Stimulated activated naive B cell treated with anti-CD40 and anti-IgM and Interleukin-4, amounts not matched to agents 10 μg/mL and 1 μg/mL and 100 μg/mL, for 72 hours (primary cell): ENCODE measurements at regions not wholly inside any gene's neighbourhood (a gene's known extent, or its start where the extent isn't known, plus 50 kb on each side); places are given as distances from the start of the nearest gene placed in this dataset.
"Not testable (repeated sequence)": the region's sequence is repeated elsewhere in the genome, so short reads cannot be mapped to it uniquely, and the experiment has no call there.

ENCODE experiments used
- ATAC-seq, 2 donors: fragments of 150-1000 bp; cut with Tn5 transposase; replicated peaks; 2 replicates each; pipeline ENCODE4 v1.10.0; 2021; ENCODE audit warnings: moderate library complexity in 1 of 2
- DNase-seq: peaks from one replicate; pipeline ENCODE4 v3.0.0; 2021
- H3K27ac Mint-ChIP-seq: one replicate; pipeline ENCODE4 v1.8.0; 2022; ENCODE audit warnings: mild to moderate bottlenecking, mixed read lengths
- H3K27me3 Mint-ChIP-seq, 2 donors: one replicate each; pipeline ENCODE4 v1.8.0; 2022; ENCODE audit warnings: mixed read lengths in 2 of 2
- H3K36me3 Mint-ChIP-seq, 2 donors: one replicate each; pipeline ENCODE4 v1.8.0; 2022; ENCODE audit warnings: mixed read lengths in 2 of 2, mild to moderate bottlenecking in 1 of 2
- H3K4me1 Mint-ChIP-seq, 2 donors: one replicate each; pipeline ENCODE4 v1.8.0; 2022; ENCODE audit warnings: mixed read lengths in 2 of 2, mild to moderate bottlenecking in 1 of 2
- H3K4me3 Mint-ChIP-seq, 2 donors: one replicate each; pipeline ENCODE4 v1.8.0; 2022; ENCODE audit warnings: mild to moderate bottlenecking in 2 of 2, mixed read lengths in 2 of 2, moderate library complexity in 1 of 2
- H3K9me3 Mint-ChIP-seq, 2 donors: one replicate each; pipeline ENCODE4 v1.8.0; 2022; ENCODE audit warnings: mixed read lengths in 2 of 2, mild to moderate bottlenecking in 1 of 2

DNA sequence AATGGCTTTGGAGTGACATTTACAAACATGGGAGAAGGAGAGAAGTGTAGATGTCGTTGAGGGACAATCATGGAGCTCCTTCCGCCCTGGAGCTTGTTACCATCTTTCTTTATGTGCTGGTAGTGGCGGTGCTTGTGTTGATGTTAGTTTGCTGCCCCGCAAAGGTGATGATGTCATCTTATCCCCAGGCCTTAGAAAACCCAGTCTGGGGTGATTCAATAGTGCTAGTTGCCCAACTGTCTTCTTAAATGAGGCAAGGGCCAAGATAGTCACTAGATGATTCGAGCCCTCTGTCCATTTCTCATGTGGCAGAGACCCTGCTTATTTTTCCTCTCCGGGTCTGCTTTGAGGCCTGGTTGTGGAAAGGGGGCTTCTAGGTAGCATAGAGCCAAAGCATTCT is 277.4 kb downstream of the CCSER2 start:
- Mint-ChIP-seq H3K4me1 (no peaks in the 10 kb centered on the region), H3K4me3 (no peak overlapping the region), H3K36me3 (no peaks in the 10 kb centered on the region), H3K27me3 (peaks cover 11 to 13% of the 10 kb centered on the region in 2 donors), H3K27ac (no peak overlapping the region), H3K9me3 (no peaks in the 10 kb centered on the region)
- no peak for DNase-seq
- no peak for ATAC-seq

DNA sequence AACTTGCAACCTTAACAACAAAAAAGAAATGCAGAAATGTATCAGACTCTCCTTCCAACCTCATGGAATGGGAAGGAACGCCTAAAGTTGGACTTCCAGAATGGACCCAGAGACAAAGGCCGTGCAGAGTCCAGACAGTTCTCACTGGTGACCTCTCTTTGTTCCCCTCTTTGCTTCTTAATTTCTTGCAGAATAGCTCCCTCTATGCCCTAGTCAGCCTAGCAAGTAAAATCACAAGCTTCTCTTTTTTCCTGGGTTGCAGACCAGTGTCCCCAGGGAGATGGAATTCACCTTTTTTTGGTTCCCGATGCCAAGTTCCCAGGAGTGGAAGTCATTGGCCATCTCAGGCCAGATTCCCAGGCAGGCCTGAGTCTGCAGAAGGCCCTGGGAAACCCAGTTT is 278.0 kb downstream of the CCSER2 start:
- no peak for DNase-seq
- H3K4me3 Mint-ChIP-seq, result no peak overlapping the region
- H3K4me1 Mint-ChIP-seq, result no peaks in the 10 kb centered on the region
- no peak overlapping the region for H3K27ac Mint-ChIP-seq
- H3K27me3 Mint-ChIP-seq, result peaks cover 11 to 13% of the 10 kb centered on the region in 2 donors
- H3K36me3 Mint-ChIP-seq, result no peaks in the 10 kb centered on the region
- no peaks in the 10 kb centered on the region for H3K9me3 Mint-ChIP-seq
- ATAC-seq, result no peak

GRCh38 chr10:84607044-84607443 is 278.7 kb downstream of the CCSER2 start:
- Mint-ChIP-seq H3K36me3 (no peaks in the 10 kb centered on the region), H3K4me1 (no peaks in the 10 kb centered on the region), H3K4me3 (no peak overlapping the region), H3K9me3 (no peaks in the 10 kb centered on the region), H3K27me3 (peaks cover 11 to 13% of the 10 kb centered on the region in 2 donors), H3K27ac (no peak overlapping the region)
- DNase-seq, result no peak
- ATAC-seq, result no peak

DNA sequence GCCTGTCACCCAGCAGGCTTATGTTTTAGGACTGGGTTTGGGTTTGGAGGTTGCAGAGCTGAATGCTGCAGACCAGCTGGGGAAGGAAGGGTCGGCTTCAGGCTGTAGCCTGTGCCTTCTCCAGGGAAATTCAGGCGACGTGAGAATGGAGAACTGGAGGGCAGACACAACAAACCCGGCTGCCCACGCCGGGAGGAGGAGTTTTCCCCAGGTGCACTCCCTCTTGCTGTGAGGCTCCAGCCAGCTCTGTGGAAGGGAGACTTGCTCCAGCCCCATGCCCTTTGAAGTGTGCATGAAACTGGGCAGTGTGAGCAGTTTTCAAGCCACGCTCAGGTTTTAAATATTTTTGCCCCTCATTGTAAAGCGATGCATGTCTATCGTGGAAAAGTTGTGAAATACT is 279.1 kb downstream of the CCSER2 start:
- H3K4me1 Mint-ChIP-seq, result no peaks in the 10 kb centered on the region
- no peak overlapping the region for H3K27ac Mint-ChIP-seq
- no peak for ATAC-seq
- peaks cover 11 to 13% of the 10 kb centered on the region in 2 donors for H3K27me3 Mint-ChIP-seq
- H3K4me3 Mint-ChIP-seq, result no peak overlapping the region
- H3K9me3 Mint-ChIP-seq, result no peaks in the 10 kb centered on the region
- H3K36me3 Mint-ChIP-seq, result no peaks in the 10 kb centered on the region
- DNase-seq, result no peak

- Mint-ChIP-seq H3K4me3 (no peak overlapping the region), H3K9me3 (no peaks in the 10 kb centered on the region), H3K27ac (no peak overlapping the region), H3K4me1 (no peaks in the 10 kb centered on the region), H3K27me3 (peaks cover 17 to 18% of the 10 kb centered on the region in 2 donors), H3K36me3 (no peaks in the 10 kb centered on the region)
- DNase-seq (no peak), ATAC-seq (no peak)
These were observed 279.7 kb downstream of the CCSER2 start for GRCh38 chr10:84608126-84608525.

DNA sequence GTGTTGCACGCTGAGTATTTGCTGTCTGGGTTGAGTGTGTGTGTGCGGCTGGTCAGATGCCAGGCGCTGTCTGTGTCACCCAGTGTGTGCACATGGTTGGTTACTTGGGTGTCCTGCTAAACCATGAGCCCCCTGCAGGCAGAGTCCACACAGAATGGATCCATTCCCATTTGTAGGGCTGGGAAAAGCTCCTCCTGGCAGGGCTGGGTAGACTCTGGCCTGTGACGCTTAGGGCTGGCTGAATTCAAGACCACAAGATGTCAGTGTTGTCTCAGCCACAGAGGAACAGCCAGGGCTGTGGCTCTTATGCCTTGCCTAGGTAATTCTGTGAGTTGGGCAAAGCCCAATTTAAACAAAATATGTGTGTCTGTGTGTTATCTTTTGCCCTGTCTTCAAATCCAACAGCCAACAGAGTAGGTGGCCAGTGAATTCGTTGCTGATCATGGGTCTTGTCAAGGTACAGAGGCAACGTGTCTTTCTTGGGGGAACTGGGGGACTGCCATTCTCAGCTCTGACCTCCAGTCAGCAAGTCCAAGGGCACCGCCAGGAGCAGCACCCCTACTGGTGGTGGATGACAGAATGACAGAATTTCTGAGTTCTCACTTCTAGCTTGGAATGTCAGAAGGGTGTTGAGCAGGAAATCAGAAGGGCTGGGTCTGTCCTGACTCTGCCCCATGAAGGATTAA is 285.1 kb downstream of the CCSER2 start:
- Mint-ChIP-seq H3K4me3 (no peak overlapping the region), H3K27me3 (peaks cover 6 to 13% of the 10 kb centered on the region in 2 donors), H3K4me1 (no peaks in the 10 kb centered on the region), H3K36me3 (no peaks in the 10 kb centered on the region), H3K9me3 (no peaks in the 10 kb centered on the region), H3K27ac (no peak overlapping the region)
- DNase-seq (no peak), ATAC-seq (peak; percentile 60 to 65)

DNA sequence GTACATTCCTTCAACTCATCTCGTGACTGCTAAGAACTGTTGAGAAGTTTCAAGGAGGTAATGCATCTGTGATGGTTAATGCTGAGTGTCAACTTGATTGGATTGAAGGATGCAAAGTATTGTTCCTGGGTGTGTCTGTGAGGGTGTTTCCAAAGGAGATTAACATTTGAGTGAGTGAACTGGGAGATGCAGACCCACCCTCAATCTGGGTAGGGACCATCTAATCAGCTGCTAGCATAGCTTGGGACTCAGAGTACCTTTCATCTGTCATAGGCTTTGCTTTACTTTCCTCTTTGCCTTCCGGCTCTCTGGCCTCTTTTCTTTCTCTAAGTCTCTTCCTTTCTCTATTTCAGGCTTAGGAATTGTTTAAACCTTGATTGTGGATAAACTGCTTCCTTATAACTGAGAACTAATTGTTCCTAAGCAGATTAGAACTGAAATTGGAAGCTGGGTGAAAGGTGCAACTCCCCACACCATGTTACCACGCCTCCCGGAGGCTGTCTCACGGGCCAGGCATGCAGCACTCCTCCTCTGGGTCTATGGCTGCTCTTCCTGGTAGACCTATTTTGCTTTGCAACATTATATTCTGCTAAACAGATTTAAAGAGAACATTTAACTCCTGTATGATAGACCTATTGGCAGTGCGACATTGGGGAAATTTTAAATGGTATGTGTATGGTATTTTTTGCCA is 298.2 kb downstream of the CCSER2 start:
- Mint-ChIP-seq H3K9me3 (peaks cover 0 to 1% of the 10 kb centered on the region in 2 donors), H3K36me3 (no peaks in the 10 kb centered on the region), H3K4me1 (no peaks in the 10 kb centered on the region), H3K27me3 (no peaks in the 10 kb centered on the region), H3K4me3 (no peak overlapping the region), H3K27ac (no peak overlapping the region)
- no peak for DNase-seq
- no peak for ATAC-seq

DNA sequence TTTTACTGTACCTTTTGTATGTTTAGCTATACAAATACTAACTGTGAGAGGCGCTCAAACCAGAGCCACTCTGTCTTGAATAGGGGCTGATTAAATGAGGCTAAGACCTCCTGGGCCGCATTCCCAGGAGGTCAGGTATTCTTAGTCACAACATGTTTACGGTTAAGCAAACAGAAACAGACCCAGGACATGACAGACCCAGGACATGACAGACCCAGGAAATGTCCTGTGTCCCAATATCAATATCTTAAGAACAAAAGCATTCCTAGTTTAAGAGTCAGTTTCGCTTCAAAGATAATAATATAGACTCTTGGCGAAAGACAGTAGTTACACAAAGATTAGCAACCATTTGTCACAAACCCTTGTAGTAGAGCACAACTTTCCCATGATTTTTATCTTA is 304.5 kb downstream of the CCSER2 start:
- H3K36me3 Mint-ChIP-seq, result no peaks in the 10 kb centered on the region
- no peak for ATAC-seq
- no peak overlapping the region for H3K27ac Mint-ChIP-seq
- H3K4me3 Mint-ChIP-seq, result no peak overlapping the region
- H3K9me3 Mint-ChIP-seq, result no peaks in the 10 kb centered on the region
- peaks cover 0 to 5% of the 10 kb centered on the region in 2 donors for H3K27me3 Mint-ChIP-seq
- no peaks in the 10 kb centered on the region for H3K4me1 Mint-ChIP-seq
- no peak for DNase-seq

GRCh38 chr10:84634636-84635035 is 306.2 kb downstream of the CCSER2 start:
- DNase-seq (no peak), ATAC-seq (no peak)
- H3K9me3 Mint-ChIP-seq, result peaks cover 0 to 3% of the 10 kb centered on the region in 2 donors
- no peak overlapping the region for H3K27ac Mint-ChIP-seq
- H3K4me3 Mint-ChIP-seq, result no peak overlapping the region
- H3K4me1 Mint-ChIP-seq, result no peaks in the 10 kb centered on the region
- no peaks in the 10 kb centered on the region for H3K36me3 Mint-ChIP-seq
- peaks cover 0 to 5% of the 10 kb centered on the region in 2 donors for H3K27me3 Mint-ChIP-seq

- H3K4me1 Mint-ChIP-seq, ATAC-seq, H3K4me3 Mint-ChIP-seq, H3K27me3 Mint-ChIP-seq, DNase-seq, H3K27ac Mint-ChIP-seq, H3K36me3 Mint-ChIP-seq: not testable (repeated sequence)
- peaks cover 6 to 12% of the 10 kb centered on the region in 2 donors for H3K9me3 Mint-ChIP-seq
These were observed 322.2 kb downstream of the CCSER2 start for GRCh38 chr10:84650628-84651027.

DNA sequence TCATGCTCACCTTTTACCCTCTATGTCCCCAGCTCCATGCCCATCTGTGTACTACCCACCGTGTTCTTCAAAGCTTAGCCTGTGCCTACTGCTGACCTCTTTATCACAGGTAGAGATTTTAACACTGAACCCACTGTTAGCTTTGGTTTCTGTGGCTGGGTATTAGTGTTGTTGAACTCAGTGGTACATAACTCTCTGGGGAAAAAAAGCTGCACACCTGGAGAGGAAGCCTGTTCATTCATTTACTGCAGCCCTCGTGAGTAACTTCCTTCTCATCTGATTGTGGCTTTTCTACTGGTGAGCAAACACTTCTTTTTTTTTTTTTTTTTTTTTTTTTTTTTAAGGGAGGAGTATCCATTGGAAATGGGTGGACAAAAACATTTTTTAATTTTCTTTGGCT is 326.3 kb downstream of the CCSER2 start:
- Mint-ChIP-seq H3K36me3 (no peaks in the 10 kb centered on the region), H3K27me3 (peaks cover 0 to 11% of the 10 kb centered on the region in 2 donors), H3K4me3 (no peak overlapping the region), H3K27ac (no peak overlapping the region), H3K9me3 (no peaks in the 10 kb centered on the region), H3K4me1 (peaks cover 0 to 3% of the 10 kb centered on the region in 2 donors)
- ATAC-seq, result peak; percentile 74 to 75
- DNase-seq, result no peak

DNA sequence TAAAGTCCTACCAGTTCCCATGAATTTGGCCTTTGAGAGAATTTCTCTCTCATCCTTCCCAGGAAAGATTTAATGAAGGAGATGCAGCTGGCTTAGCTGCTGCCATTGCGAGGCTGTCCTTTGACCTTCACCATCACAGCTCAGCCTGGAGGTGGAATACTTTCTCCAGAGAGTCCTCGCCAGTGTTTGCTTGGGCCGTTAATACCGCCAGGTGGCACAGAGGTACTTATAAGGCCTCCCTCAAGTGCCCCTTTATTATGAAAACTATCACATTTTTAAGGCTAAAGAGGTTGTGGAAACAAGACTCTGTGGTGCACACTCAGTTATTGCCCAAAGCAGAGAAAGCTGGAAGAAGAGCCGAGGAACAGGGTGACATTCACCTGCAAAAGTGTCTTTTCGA is 330.6 kb downstream of the CCSER2 start:
- ATAC-seq, result no peak
- no peaks in the 10 kb centered on the region for H3K36me3 Mint-ChIP-seq
- peaks cover 0 to 3% of the 10 kb centered on the region in 2 donors for H3K4me1 Mint-ChIP-seq
- DNase-seq, result no peak
- no peaks in the 10 kb centered on the region for H3K9me3 Mint-ChIP-seq
- peaks cover 0 to 5% of the 10 kb centered on the region in 2 donors for H3K27me3 Mint-ChIP-seq
- no peak overlapping the region for H3K4me3 Mint-ChIP-seq
- no peak overlapping the region for H3K27ac Mint-ChIP-seq

GRCh38 chr10:84659497-84660439 is 331.4 kb downstream of the CCSER2 start:
- ATAC-seq (no peak), DNase-seq (no peak)
- H3K27ac Mint-ChIP-seq, result no peak overlapping the region
- peaks cover 0 to 5% of the 10 kb centered on the region in 2 donors for H3K27me3 Mint-ChIP-seq
- H3K4me1 Mint-ChIP-seq, result no peaks in the 10 kb centered on the region
- no peaks in the 10 kb centered on the region for H3K36me3 Mint-ChIP-seq
- no peaks in the 10 kb centered on the region for H3K9me3 Mint-ChIP-seq
- H3K4me3 Mint-ChIP-seq, result no peak overlapping the region

DNA sequence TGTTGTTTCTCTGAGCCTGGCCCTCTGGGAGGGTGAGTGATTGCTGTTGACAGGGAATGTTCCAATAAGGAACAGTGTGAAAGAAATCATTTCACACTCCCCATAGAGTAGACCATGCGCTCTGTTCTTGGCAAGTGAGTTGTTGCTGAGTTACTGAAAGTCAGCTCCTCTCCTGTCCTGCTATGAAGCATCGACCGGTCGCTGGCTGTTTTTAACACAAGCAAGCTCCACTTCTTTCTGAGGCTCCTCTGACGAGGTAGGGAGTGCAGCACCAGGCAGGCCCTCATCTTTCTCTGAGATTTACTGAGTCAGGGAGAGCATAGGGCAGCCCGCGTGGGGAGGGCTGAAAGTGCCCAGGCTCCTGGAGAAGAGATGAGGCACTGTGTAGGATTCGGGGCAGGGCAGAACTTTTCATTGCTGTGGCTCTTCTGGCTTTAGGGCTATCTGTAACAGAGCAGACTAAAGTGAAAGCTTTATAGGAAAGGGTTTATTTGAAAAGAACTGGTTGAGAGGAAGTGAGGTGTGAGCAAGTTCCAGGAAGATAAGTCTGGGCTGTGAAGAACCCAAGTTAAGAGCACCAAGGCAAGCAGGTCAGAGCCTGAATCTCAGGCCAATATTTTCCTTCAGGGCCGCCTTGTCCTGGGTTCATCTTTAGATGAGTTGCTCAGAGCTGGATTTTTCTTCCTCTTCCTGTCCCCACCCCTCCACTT is 332.2 kb downstream of the CCSER2 start:
- ATAC-seq (no peak), DNase-seq (no peak)
- Mint-ChIP-seq H3K4me1 (no peaks in the 10 kb centered on the region), H3K27me3 (peaks cover 0 to 5% of the 10 kb centered on the region in 2 donors), H3K36me3 (no peaks in the 10 kb centered on the region), H3K4me3 (no peak overlapping the region), H3K27ac (no peak overlapping the region), H3K9me3 (no peaks in the 10 kb centered on the region)
